HG03066 (cell line): ENCODE measurements at regions not wholly inside any gene's neighbourhood (a gene's known extent, or its start where the extent isn't known, plus 50 kb on each side); places are given as distances from the start of the nearest gene placed in this dataset.
"Not testable (repeated sequence)": the region's sequence is repeated elsewhere in the genome, so short reads cannot be mapped to it uniquely, and the experiment has no call there.

Experiments
- ATAC-seq: cut with Tn5 transposase; IDR thresholded peaks from one replicate; pipeline ENCODE4 v1.9.1; 2021; ENCODE audit warnings: low read depth; ENCODE audit not compliant: unreplicated experiment

DNA sequence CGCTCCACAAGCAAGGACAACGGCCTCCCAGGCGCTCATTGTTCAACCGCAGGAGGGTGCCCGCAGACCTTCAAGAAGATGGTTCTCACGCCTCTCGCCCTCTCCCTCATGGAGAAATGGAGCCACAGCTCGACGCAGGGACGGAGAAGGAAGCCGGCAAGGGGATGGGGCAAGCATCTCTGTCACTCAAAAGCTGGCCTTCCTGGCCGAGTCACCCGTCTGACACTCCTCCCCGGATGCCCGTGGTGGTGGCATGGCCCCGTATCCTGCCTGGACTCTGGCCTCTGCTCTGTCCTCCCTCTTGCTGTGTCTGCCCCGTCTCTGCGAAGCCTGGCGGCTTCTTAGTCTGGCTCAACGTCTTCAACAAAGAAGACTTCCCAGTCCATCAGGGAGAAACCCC, 1405.7 kb upstream of the PCDH10 start:
- not testable (repeated sequence) for ATAC-seq

DNA sequence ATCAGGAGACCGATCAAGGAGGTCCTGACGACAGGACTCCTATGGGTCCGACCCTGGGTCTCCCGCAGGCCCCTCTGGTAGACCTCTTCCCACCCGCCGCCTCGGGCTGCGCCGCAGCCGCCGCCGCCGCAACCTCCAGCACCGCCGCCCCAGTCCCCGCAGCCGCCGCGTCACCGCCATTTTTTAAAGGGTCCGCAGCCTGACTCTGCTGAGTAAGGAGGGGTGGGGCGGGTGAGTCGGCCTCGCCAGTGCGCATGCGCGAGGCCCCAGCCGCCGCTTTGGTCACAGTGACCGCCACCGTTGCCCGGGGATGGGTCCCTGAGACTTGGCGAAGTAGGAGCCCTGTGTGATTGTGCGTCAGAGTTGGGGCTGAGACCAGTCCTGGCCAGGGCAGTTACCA, 1401.9 kb upstream of the PCDH10 start:
- not testable (repeated sequence) for ATAC-seq

DNA sequence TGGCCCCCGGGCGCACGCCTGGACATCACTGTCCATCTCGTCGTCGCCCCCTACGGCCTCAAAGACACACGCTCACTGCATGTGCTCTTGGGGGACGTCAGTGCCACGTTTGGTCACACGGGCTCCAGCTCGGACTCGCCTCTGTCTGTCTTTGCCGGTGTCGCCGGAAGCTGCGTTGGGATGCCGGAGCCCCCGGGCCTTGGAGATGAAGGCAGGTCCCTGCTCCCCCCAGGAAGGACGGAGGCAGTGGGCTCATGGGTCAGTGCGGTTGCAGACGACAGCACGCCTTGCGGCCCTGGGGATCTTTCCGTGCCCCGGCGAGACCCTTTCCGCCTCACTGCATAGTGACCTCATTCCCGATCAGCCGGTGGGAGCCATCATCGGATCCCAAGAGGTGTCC, 1399.9 kb upstream of the PCDH10 start:
- not testable (repeated sequence) for ATAC-seq

DNA sequence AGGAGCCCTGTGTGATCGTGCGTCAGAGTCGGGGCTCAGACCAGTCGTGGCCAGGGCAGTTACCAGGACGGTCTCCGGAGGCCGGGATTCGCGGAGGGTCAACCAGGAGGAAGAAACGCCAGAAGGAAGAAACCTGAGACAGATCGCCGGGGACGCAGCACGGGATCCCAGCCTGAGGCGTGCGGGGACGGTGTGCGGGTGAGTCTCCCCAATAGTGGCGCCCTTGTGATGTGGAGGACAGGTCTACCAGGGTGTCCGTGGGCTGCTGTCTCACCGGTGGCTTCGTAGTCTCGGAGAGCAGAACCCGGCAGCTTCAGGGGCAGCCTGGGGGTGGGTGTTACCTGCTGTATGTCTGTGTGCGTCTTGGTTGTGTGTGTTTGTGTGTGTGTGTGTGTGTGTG, 1399.1 kb upstream of the PCDH10 start:
- not testable (repeated sequence) for ATAC-seq

DNA sequence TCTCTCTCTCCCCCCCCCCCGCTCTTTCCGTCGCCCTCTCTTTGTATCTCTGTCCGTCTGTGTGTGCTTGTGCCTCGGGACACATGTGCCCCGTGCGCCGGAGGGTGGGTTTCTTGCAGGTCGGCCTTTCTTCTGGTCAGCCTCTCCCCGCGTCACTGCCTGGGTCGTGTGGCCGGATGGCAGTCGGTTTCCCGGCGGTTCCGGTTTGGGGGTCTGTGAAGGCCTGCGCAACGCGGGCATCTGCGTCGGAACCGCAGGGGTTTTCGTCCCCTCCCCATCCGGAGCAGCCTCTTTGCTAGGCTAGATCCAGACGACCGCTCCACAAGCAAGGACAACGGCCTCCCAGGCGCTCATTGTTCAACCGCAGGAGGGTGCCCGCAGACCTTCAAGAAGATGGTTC, 1398.6 kb upstream of the PCDH10 start:
- ATAC-seq, result not testable (repeated sequence)

DNA sequence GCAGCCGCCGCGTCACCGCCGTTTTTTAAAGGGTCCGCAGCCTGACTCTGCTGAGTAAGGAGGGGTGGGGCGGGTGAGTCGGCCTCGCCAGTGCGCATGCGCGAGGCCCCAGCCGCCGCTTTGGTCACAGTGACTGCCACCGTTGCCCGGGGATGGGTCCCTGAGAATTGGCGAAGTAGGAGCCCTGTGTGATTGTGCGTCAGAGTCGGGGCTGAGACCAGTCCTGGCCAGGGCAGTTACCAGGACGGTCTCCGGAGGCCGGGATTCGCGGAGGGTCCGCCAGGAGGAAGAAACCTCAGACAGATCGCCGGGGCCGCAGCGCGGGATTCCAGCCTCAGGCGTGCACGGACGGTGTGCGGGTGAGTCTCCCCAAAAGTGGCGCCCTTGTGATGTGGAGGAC, 1386.9 kb upstream of the PCDH10 start:
- not testable (repeated sequence) for ATAC-seq

DNA sequence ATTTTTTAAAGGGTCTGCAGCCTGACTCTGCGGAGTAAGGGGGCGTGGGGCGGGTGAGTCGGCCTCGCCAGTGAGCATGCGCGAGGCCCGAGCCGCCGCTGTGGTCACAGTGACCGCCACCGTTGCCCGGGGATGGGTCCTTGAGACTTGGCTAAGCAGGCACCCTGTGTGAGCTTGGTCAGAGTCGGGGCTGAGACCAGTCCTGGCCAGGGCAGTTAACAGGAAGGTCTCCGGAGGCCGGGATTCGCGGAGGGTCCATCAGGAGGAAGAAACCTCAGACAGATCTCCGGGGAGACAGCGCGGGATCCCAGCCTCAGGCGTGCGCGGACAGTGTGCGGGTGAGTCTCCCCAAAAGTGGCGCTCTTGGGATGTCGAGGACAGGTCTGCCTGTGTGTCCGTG, 1384.4 kb upstream of the PCDH10 start:
- ATAC-seq, result no peak

DNA sequence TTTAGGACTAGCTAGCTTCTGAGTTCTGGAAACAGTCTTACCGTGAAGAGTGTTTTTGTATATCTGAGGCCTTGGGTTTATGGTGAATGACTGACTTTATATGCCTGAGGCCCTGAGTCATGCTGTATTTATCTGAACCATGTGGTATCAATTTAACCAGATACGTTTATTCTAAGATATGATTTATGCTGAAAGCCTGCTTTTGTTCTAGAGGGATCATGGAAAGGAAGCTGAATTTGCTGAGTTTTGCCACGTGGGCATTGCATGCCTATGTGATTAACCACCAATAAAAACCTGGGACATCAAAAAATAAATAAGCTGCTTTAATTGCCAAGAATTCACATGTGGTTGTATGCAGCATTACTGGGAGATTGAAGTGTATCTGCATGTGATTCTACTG, 1374.7 kb upstream of the PCDH10 start:
- ATAC-seq, result not testable (repeated sequence)

DNA sequence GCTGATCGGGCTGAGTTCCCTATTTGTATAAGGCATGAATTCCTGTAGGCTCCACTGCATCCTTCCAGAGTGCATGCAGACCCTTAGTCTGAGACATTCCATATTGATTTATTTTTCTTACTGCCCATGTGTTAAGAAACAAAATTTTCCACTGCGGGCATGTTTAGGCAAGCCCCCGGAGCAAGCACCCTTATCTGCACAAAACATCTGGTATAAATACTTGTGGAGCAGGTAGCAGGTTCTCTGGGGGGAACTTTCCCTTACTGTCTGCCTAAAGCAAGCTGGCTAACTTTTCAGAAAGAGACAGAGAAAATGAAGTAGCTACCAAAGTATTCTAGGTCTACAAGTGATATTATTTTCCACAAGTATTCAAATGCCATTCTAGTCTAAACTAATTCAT, 1338.5 kb upstream of the PCDH10 start:
- ATAC-seq, result not testable (repeated sequence)
